Stimulated activated CD8-positive, alpha-beta memory T cell treated with anti-CD3 and anti-CD28 coated beads, Interleukin-7, amount 100 ng/mL, for 24 hours (primary cell): ENCODE measurements at regions not wholly inside any gene's neighbourhood (a gene's known extent, or its start where the extent isn't known, plus 50 kb on each side); places are given as distances from the start of the nearest gene placed in this dataset.

Source experiments
- DNase-seq: peaks from one replicate; pipeline ENCODE4 v3.0.0-alpha.2; 2020; ENCODE audit warnings: low read depth

- no peak for DNase-seq
Measured at GRCh38 chr12:92030618-92031017, 115.0 kb downstream of the BTG1 start.

GRCh38 chr12:92029902-92030586 is 115.6 kb downstream of the BTG1 start:
- DNase-seq, result no peak

- no peak for DNase-seq
Measured at GRCh38 chr12:92029136-92029535, 116.5 kb downstream of the BTG1 start.

GRCh38 chr12:92028441-92028709 is 117.3 kb downstream of the BTG1 start:
- DNase-seq, result no peak

- no peak for DNase-seq
Measured at GRCh38 chr12:92027701-92028440, 117.8 kb downstream of the BTG1 start.

- no peak for DNase-seq
Measured at GRCh38 chr12:92027243-92027642, 118.4 kb downstream of the BTG1 start.

- DNase-seq, result no peak
Measured at GRCh38 chr12:92025462-92026207, 120.0 kb downstream of the BTG1 start.

GRCh38 chr12:92022093-92022492 is 123.6 kb downstream of the BTG1 start:
- DNase-seq, result no peak

GRCh38 chr12:92021666-92022035 is 124.0 kb downstream of the BTG1 start:
- no peak for DNase-seq

GRCh38 chr12:92020983-92021665 is 124.5 kb downstream of the BTG1 start:
- no peak for DNase-seq

GRCh38 chr12:92019491-92020277 is 126.0 kb downstream of the BTG1 start:
- no peak for DNase-seq

- no peak for DNase-seq
Measured at GRCh38 chr12:92012691-92013090, 133.0 kb downstream of the BTG1 start.

- no peak for DNase-seq
Measured at GRCh38 chr12:92010853-92011701, 134.6 kb downstream of the BTG1 start.

GRCh38 chr12:92010368-92010767 is 135.3 kb downstream of the BTG1 start:
- no peak for DNase-seq

GRCh38 chr12:92008345-92008744 is 137.3 kb downstream of the BTG1 start:
- no peak for DNase-seq

GRCh38 chr12:92007787-92008186 is 137.9 kb downstream of the BTG1 start:
- no peak for DNase-seq

GRCh38 chr12:92003701-92004100 is 141.9 kb downstream of the BTG1 start:
- no peak for DNase-seq

GRCh38 chr12:92002673-92003382 is 142.8 kb downstream of the BTG1 start:
- no peak for DNase-seq

GRCh38 chr12:92002195-92002649 is 143.4 kb downstream of the BTG1 start:
- no peak for DNase-seq

GRCh38 chr12:92000597-92000996 is 145.0 kb downstream of the BTG1 start:
- no peak for DNase-seq
